NCI-H510A treated with DMSO at 0.1 percent for 48 hours (cell line): ENCODE measurements at regions not wholly inside any gene's neighbourhood (a gene's known extent, or its start where the extent isn't known, plus 50 kb on each side); places are given as distances from the start of the nearest gene placed in this dataset.
"Not testable (repeated sequence)": the region's sequence is repeated elsewhere in the genome, so short reads cannot be mapped to it uniquely, and the experiment has no call there.

Experiments
- DNase-seq: peaks from one replicate; lab custom pipeline; 2025; lab: John Stamatoyannopoulos, UW

- DNase-seq: peak; percentile 68
Observed at GRCh38 chr1:105137543-105138457, 1388.1 kb downstream of the AMY1C start.

DNA sequence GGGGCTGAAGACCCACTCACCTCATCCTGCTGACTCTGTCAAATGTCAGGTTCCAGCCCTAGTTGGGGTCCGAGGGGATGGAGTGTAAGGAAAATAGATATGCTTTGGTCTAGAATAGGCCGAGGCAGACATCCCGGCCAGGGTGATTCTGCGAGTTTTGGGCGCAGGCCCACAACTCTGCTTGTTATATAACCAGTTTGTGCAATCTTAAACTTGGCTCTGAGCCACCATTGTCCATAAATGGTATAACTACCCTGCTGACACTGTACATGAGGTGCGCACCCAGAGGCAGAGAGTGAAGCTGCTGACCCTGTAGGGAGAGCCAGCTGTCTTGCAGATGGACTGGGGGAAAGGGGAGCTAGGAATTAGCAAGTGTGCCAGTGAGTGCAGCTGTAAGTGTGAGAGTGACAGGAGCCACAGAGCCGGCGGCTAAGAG lies 1388.8 kb downstream of the AMY1C start:
- DNase-seq: peak; percentile 81

DNA sequence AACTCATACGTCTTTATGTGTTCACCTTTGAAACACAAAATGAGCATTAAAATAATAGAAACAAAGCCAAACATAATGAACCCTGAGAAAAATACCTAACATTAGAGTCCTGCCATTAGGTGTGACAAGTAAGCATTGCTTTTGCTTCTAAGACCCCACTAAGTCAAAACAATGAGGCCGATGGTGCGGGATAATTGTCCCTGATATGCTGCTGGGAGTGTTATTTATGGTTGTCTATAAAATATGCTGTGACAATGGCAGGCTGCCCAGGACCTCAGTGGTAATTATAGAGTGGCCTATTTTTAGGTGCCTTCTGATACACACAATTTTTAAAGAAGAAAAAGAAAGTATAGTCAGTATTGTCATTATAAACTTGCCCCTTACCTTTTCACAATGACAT lies 1423.1 kb downstream of the AMY1C start:
- DNase-seq: no peak

- no peak for DNase-seq
Observed at GRCh38 chr1:105180789-105181188, 1431.1 kb downstream of the AMY1C start.

DNA sequence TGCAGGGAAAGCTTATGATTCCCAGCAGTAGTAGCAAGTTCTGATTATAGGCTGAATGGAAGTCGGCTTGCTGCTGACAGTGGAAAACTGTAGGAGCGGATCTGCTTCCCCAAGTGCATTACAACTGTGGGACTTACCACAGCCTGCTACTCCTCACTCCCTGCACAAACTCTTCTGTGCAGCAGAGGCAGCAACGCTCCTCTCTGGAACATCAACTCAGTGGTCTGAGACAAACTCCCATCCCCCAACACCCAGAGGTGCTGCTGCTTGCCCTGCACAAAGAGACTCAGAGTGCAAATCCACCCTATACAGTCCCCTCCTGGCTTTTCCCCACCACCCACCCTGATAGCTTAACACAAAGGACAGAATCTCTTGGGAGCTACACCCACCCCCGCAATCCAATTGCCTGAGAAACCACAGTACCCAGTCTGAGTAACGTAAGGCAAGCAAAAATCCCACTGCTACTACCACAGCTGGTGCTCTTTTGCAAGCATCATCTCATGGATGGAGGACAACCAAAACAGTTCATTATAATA lies 1455.2 kb downstream of the AMY1C start:
- no peak for DNase-seq

- no peak for DNase-seq
Observed at GRCh38 chr1:105208581-105208980, 1458.9 kb downstream of the AMY1C start.

DNA sequence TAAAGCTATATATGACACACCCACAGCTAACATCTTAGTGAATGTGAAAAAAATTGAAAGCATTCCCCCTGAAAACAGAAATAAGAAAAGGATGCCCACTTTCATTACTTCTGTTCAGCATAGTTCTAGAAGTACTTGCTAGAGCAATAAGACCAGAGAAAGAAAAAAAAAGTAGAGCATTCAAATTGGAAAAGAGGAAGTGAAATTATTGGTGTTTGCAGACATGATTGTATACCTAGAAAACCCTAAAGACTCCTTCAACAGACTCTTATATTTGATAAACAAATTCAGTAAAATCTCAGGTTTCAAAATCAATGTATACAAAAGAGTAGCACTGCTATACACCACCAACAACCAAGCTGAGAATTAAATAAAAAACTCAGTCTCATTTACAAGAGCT lies 1461.0 kb downstream of the AMY1C start:
- DNase-seq: no peak

DNA sequence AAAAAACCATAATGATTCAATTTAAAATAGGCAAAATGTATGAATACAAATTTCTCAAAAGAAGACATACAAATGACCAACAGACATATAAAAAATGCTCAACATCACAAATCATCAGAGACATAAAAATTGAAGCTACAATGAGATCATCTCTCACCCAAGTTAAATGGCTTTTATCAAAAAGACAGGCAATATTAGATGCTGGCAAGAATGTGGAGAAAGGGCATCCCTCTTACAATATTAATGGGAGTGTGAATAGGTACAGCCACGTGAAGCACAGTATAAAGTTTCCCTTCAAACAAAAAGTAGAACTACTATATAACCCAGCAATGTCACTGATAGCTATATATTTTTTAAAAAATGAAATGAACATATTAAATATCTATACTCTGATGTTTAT lies 1481.7 kb downstream of the AMY1C start:
- no peak for DNase-seq

GRCh38 chr1:105243411-105243810 lies 1493.7 kb downstream of the AMY1C start:
- no peak for DNase-seq

DNA sequence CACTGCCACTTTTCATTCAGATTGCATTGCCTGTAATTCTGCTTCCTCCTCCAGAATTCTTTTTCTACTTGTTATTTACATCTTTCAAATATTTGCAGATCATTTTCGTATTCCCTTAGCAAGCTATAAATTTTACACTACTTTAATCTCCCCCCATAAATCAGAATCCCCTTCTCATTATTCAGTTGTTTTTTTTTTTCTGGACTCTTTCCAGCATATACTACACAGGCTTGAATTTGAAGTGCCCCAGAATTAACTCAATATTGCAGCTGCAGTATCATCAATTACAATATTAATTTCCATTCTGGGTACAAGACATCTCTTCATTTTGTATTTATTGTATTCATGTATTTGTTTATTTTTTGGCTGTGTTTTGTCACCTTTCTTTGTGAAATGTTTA lies 1494.3 kb downstream of the AMY1C start:
- no peak for DNase-seq

DNA sequence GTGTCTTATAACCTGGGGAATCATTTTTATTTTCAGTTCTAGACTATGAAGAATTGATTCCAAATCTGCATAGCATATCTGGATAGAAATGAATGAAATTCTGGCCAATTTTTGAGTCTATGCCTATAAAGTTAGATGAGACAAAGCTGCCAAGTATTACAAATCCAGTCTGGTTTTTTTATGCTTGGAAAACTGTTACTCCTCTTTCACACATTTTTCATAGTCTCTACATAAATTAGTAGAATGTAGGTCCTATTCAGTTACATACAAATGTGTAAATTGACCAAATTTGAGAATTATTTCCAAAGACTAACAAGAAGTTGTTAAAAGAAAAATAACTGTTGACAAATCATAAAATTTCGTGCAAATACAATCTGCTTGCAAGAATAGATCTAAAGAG lies 1505.2 kb downstream of the AMY1C start:
- no peak for DNase-seq

GRCh38 chr1:105260001-105260400 lies 1510.3 kb downstream of the AMY1C start:
- DNase-seq: peak; percentile 64

DNA sequence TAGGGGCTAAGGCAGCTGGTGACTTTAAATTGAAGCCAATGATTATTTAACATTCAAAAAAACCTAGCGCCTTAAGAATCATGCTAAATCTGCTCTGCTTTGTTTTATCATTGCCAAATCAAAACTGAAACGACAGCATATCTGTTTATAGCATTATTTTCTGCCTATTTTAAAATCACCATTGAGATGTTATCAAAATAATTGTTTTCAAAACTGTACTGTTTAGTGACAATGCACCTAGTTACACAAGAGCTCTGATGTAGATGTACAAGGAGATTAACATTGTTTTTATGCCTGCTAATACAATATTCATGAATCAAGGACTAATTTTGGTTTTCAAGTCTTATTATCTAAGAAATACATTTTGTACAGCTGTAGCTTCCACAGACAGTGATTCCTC lies 1521.3 kb downstream of the AMY1C start:
- no peak for DNase-seq

DNA sequence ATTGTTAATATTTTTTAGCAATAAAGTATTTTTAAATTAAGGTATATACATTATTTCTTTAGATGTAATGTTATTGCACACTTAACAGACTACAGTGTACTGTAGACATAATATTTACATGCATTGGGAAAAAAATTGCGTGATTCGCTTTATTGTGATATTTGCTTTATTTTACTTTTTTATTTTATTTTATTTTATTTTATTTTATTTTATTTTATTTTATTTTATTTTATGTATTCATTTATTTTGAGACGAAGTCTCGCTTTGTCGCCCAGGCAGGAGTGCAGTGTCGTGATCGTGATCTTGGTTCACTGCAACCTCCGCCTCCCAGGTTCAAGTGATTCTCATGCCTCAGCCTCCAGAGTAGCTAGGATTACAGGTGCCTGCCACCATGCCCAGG lies 1522.7 kb downstream of the AMY1C start:
- DNase-seq: not testable (repeated sequence)

DNA sequence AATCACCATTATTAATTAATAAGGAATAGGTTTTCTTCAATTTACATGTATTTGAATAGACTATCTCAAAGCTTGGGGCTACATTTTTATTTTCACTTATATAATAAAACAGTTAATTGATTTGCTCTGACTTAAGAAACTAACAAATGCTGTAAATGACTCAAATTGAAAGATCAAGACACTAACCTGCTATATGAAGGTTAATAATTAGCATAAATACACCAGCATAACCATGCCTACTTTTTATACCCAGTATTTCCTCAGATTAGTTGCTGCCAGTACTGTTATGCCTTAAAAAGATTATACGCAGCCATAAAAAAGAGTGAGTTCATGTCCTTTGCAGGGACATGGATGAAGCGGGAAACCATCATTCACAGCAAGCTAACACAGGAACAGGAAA lies 1545.1 kb downstream of the AMY1C start:
- no peak for DNase-seq

- DNase-seq: no peak
Observed at GRCh38 chr1:105310063-105310462, 1560.4 kb downstream of the AMY1C start.

DNA sequence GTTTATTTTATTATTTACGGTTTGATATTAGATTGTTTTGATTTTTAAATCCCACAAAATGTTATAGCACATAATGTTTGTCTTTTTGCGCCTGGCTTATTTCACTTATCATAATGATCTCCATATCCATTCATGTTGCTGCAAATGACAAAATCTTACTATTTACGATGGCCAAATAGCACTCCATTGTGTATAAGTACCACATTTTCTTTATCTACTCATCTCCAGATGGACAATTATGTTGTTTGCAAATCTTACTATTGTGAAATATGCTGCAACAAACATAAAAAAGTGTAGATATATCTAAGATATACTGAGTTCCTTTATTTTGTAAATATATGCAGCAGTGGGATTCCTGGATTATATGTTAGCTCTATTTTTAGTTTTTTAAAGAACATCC lies 1568.3 kb downstream of the AMY1C start:
- DNase-seq: no peak

- no peak for DNase-seq
Observed at GRCh38 chr1:105326886-105327285, 1577.2 kb downstream of the AMY1C start.

GRCh38 chr1:105337420-105337819 lies 1587.7 kb downstream of the AMY1C start:
- DNase-seq: peak; percentile 78

- DNase-seq: no peak
Observed at GRCh38 chr1:105343317-105343716, 1593.6 kb downstream of the AMY1C start.

- no peak for DNase-seq
Observed at GRCh38 chr1:105359457-105359856, 1609.8 kb downstream of the AMY1C start.

- no peak for DNase-seq
Observed at GRCh38 chr1:105362438-105362837, 1612.7 kb downstream of the AMY1C start.

- DNase-seq: no peak
Observed at GRCh38 chr1:105368446-105368845, 1618.7 kb downstream of the AMY1C start.

DNA sequence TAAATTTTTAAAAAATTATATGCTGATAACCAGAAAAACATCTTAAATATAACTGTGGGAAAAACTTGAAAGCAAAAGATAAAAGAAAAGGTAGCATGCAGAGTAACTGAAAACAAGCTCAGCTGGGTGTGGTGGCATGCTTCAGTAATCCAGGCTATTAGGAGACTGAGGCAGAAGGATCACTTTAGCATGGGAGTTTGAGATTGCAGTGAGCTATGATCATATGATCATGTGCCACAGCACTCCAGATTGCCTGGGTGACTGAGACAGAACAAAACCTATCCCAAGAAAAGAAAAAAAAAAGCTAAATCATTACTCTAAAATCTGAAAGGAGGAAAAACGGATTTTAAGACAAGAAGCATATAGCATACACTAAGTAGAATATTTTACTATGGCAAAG lies 1624.0 kb downstream of the AMY1C start:
- no peak for DNase-seq
